GM23338 (cell line): ENCODE measurements at regions not wholly inside any gene's neighbourhood (a gene's known extent, or its start where the extent isn't known, plus 50 kb on each side); places are given as distances from the start of the nearest gene placed in this dataset.

Experiments
- CREB1 ChIP-seq: fragments of 250-450 bp; sonication (Bioruptor Pico); IDR thresholded peaks from 2 replicates; pipeline ENCODE4 v1.5.0; 2020; ENCODE audit warnings: low read depth, mild to moderate bottlenecking, moderate library complexity
- EZH2 ChIP-seq: fragments of 200-600 bp; sonication (generic); IDR thresholded peaks from one replicate; pipeline ENCODE4 v1.8.0; 2017; ENCODE audit warnings: antibody characterized with exemption, mild to moderate bottlenecking, low read depth; ENCODE audit not compliant: unreplicated experiment
- EZH2phosphoT487 ChIP-seq: fragments of 200-600 bp; sonication (generic); IDR thresholded peaks from one replicate; pipeline ENCODE4 v1.8.1; 2018; ENCODE audit warnings: antibody characterized with exemption; ENCODE audit not compliant: unreplicated experiment
- POLR2AphosphoS5 ChIP-seq: IDR thresholded peaks from 2 replicates; pipeline ENCODE4 v1.6.1; 2016; ENCODE audit warnings: antibody characterized with exemption, low read depth
- STAT1 ChIP-seq: IDR thresholded peaks from one replicate; pipeline ENCODE4 v1.6.1; 2016; ENCODE audit warnings: antibody characterized with exemption; ENCODE audit not compliant: unreplicated experiment
- ZNF331 ChIP-seq: fragments of 250-450 bp; sonication (Bioruptor Pico); IDR thresholded peaks from 2 replicates; pipeline ENCODE4 v1.5.0; 2020; ENCODE audit warnings: low read depth, mild to moderate bottlenecking, moderate library complexity
- TF ChIP-seq, protein P1 (sequence below), 2 experiments: fragments of 200-600 bp in 1 of 2; sonication (generic) in 1 of 2; conservative IDR thresholded peaks; 2 replicates each; pipeline versions ENCODE4 v1.5.1 to v1.6.1; 2016 to 2017; ENCODE audit warnings: antibody characterized with exemption in 2 of 2, low read depth in 2 of 2, mild to moderate bottlenecking in 2 of 2, moderate library complexity in 1 of 2
- TF ChIP-seq, protein P2 (sequence below): IDR thresholded peaks from one replicate; pipeline ENCODE4 v1.6.1; 2018; ENCODE audit warnings: antibody characterized with exemption; ENCODE audit not compliant: unreplicated experiment

GRCh38 chr21:35679076-35679475, 381.2 kb downstream of the SETD4 start:
- TF ChIP-seq CREB1 (CRISPR knock-in tag) (no peak), EZH2phosphoT487 (no peak), POLR2AphosphoS5 (no peak), EZH2 (no peak), STAT1 (no peak), ZNF331 (CRISPR knock-in tag) (no peak)
- TF ChIP-seq, protein P1, sequence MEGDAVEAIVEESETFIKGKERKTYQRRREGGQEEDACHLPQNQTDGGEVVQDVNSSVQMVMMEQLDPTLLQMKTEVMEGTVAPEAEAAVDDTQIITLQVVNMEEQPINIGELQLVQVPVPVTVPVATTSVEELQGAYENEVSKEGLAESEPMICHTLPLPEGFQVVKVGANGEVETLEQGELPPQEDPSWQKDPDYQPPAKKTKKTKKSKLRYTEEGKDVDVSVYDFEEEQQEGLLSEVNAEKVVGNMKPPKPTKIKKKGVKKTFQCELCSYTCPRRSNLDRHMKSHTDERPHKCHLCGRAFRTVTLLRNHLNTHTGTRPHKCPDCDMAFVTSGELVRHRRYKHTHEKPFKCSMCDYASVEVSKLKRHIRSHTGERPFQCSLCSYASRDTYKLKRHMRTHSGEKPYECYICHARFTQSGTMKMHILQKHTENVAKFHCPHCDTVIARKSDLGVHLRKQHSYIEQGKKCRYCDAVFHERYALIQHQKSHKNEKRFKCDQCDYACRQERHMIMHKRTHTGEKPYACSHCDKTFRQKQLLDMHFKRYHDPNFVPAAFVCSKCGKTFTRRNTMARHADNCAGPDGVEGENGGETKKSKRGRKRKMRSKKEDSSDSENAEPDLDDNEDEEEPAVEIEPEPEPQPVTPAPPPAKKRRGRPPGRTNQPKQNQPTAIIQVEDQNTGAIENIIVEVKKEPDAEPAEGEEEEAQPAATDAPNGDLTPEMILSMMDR (conservative IDR thresholded peaks at IDR 0.05; ENCODE audit: low read depth in 2 of 2), result no peak
- TF ChIP-seq, protein P2, sequence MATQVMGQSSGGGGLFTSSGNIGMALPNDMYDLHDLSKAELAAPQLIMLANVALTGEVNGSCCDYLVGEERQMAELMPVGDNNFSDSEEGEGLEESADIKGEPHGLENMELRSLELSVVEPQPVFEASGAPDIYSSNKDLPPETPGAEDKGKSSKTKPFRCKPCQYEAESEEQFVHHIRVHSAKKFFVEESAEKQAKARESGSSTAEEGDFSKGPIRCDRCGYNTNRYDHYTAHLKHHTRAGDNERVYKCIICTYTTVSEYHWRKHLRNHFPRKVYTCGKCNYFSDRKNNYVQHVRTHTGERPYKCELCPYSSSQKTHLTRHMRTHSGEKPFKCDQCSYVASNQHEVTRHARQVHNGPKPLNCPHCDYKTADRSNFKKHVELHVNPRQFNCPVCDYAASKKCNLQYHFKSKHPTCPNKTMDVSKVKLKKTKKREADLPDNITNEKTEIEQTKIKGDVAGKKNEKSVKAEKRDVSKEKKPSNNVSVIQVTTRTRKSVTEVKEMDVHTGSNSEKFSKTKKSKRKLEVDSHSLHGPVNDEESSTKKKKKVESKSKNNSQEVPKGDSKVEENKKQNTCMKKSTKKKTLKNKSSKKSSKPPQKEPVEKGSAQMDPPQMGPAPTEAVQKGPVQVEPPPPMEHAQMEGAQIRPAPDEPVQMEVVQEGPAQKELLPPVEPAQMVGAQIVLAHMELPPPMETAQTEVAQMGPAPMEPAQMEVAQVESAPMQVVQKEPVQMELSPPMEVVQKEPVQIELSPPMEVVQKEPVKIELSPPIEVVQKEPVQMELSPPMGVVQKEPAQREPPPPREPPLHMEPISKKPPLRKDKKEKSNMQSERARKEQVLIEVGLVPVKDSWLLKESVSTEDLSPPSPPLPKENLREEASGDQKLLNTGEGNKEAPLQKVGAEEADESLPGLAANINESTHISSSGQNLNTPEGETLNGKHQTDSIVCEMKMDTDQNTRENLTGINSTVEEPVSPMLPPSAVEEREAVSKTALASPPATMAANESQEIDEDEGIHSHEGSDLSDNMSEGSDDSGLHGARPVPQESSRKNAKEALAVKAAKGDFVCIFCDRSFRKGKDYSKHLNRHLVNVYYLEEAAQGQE, result no peak
